Erythroblast (primary cell): ENCODE measurements at regions not wholly inside any gene's neighbourhood (a gene's known extent, or its start where the extent isn't known, plus 50 kb on each side); places are given as distances from the start of the nearest gene placed in this dataset.

ENCODE experiments used
- GATA1 ChIP-seq: IDR thresholded peaks from 2 replicates; pipeline ENCODE4 v1.6.1; 2011; ENCODE audit warnings: low read depth, mild to moderate bottlenecking, control low read depth, low read length, moderate library complexity
- POLR2A ChIP-seq: IDR thresholded peaks from 2 replicates; pipeline ENCODE4 v1.6.1; 2011; ENCODE audit warnings: mild to moderate bottlenecking, low read length

DNA sequence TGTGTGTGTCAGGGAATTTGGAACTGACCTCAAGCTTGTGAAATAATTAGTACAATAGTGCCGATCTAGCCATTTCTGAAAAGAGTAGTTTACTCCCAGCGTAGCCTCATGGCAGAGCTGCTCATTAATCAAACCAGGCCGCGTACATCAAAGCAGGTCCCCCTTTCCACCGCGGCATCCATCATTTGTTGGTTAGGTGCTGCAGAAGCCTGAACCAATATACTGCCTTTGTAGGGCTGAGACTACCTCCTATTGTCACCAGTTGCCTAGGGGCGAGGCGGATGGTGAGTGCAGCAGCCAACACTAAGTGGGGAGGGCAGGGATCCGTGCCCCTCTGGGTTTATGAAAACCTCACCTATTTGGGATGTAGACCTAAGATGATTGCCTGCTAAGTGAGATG is 264.1 kb downstream of the TMEM114 start:
- TF ChIP-seq POLR2A: no peak
- no peak for TF ChIP-seq GATA1
